ENCODE measurements at regions not wholly inside any gene's neighbourhood (a gene's known extent, or its start where the extent isn't known, plus 50 kb on each side); places are given as distances from the start of the nearest gene placed in this dataset.
"Not testable (repeated sequence)": the region's sequence is repeated elsewhere in the genome, so short reads cannot be mapped to it uniquely, and the experiment has no call there.

- H3K27me3 ChIP-seq (ENCODE audit: control insufficient read depth, insufficient read depth, low read length), result no peaks in the 10 kb centered on the region
- POLR2A ChIA-PET, result no interaction called here
- BruUV-seq (replicated peaks), result no TSS peak
- H3K4me3 ChIP-seq (ENCODE audit: low read depth in 2 of 2, low read length in 2 of 2), result no peak overlapping the region
- H3K36me3 ChIP-seq (ENCODE audit: control insufficient read depth, insufficient read depth, low read length), result no peaks in the 10 kb centered on the region
- CTCF ChIA-PET, result no interaction called here
- no peaks in the 10 kb centered on the region for H3K4me1 ChIP-seq (ENCODE audit: control insufficient read depth, insufficient read depth, low read length)
- DNase-seq (ENCODE audit: low read depth, low spot score) (no peak), ATAC-seq (no peak)
- H3K9me3 ChIP-seq (ENCODE audit: control insufficient read depth, insufficient read depth, low read depth, low read length), result no peaks in the 10 kb centered on the region
- in situ Hi-C loops (cut with HindIII; ENCODE audit: low pct_unique_long_range_greater_than_20kb, low sequenced_read_pairs) (no loop called here), intact Hi-C loops (cut with micrococcal nuclease; ENCODE audit: unreplicated experiment) (no loop called here)
- H3K27ac ChIP-seq (ENCODE audit: low read length), result no peak overlapping the region
- no peak for TF ChIP-seq TCF7L2 (IDR thresholded peaks at IDR 0.05; ENCODE audit: low read depth, low read length)
- no peak for TF ChIP-seq SIN3A (IDR thresholded peaks at IDR 0.05; ENCODE audit: borderline replicate concordance, insufficient read depth, low read depth, low read length)
Measured at GRCh38 chr11:38700111-38700510, 2102.1 kb upstream of the RAG2 start.

DNA sequence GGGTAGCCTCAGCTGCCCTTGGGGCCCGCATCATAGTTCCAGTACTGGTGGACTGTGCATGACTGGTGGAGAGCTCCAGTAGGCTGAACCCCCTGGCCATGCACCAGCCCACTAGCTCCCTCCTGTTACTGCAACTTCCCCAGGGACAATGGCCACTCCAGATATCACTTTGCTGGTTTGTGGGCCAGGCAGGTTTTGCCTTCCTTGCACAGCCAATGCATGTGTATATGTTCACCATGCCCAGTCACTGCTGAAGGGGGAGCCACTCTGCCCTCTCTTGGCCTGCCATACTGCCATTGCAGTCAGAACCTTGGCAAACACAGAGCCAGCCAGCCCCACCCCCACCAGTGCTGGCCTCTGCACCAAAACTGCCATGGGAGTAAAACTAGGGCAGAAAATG is 2095.3 kb upstream of the RAG2 start:
- H3K36me3 ChIP-seq (ENCODE audit: control insufficient read depth, insufficient read depth, low read length), result no peaks in the 10 kb centered on the region
- ATAC-seq, result no peak
- no TSS peak for BruUV-seq (replicated peaks)
- intact Hi-C loops (cut with micrococcal nuclease; ENCODE audit: unreplicated experiment), result no loop called here
- H3K27ac ChIP-seq (ENCODE audit: low read length), result no peak overlapping the region
- in situ Hi-C loops (cut with HindIII; ENCODE audit: low pct_unique_long_range_greater_than_20kb, low sequenced_read_pairs), result no loop called here
- DNase-seq (ENCODE audit: low read depth, low spot score), result no peak
- POLR2A ChIA-PET, result no interaction called here
- no peak overlapping the region for H3K4me3 ChIP-seq (ENCODE audit: low read depth in 2 of 2, low read length in 2 of 2)
- no peaks in the 10 kb centered on the region for H3K4me1 ChIP-seq (ENCODE audit: control insufficient read depth, insufficient read depth, low read length)
- CTCF ChIA-PET, result interaction anchor here (0.6 kb wide), 1 partner anchor 10 kb away, joined by 5 read pairs; no protein-coding TSS in a partner anchor
- no peaks in the 10 kb centered on the region for H3K9me3 ChIP-seq (ENCODE audit: control insufficient read depth, insufficient read depth, low read depth, low read length)
- H3K27me3 ChIP-seq (ENCODE audit: control insufficient read depth, insufficient read depth, low read length), result no peaks in the 10 kb centered on the region
- TF ChIP-seq TCF7L2 (IDR thresholded peaks at IDR 0.05; ENCODE audit: low read depth, low read length) (no peak), POLR2AphosphoS5 (IDR thresholded peaks at IDR 0.05; ENCODE audit: low read depth, low read length) (no peak), SIN3A (IDR thresholded peaks at IDR 0.05; ENCODE audit: borderline replicate concordance, insufficient read depth, low read depth, low read length) (no peak)
- TF ChIP-seq, protein P1, sequence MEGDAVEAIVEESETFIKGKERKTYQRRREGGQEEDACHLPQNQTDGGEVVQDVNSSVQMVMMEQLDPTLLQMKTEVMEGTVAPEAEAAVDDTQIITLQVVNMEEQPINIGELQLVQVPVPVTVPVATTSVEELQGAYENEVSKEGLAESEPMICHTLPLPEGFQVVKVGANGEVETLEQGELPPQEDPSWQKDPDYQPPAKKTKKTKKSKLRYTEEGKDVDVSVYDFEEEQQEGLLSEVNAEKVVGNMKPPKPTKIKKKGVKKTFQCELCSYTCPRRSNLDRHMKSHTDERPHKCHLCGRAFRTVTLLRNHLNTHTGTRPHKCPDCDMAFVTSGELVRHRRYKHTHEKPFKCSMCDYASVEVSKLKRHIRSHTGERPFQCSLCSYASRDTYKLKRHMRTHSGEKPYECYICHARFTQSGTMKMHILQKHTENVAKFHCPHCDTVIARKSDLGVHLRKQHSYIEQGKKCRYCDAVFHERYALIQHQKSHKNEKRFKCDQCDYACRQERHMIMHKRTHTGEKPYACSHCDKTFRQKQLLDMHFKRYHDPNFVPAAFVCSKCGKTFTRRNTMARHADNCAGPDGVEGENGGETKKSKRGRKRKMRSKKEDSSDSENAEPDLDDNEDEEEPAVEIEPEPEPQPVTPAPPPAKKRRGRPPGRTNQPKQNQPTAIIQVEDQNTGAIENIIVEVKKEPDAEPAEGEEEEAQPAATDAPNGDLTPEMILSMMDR (IDR thresholded peaks at IDR 0.05), result no peak
- TF ChIP-seq, protein P2, sequence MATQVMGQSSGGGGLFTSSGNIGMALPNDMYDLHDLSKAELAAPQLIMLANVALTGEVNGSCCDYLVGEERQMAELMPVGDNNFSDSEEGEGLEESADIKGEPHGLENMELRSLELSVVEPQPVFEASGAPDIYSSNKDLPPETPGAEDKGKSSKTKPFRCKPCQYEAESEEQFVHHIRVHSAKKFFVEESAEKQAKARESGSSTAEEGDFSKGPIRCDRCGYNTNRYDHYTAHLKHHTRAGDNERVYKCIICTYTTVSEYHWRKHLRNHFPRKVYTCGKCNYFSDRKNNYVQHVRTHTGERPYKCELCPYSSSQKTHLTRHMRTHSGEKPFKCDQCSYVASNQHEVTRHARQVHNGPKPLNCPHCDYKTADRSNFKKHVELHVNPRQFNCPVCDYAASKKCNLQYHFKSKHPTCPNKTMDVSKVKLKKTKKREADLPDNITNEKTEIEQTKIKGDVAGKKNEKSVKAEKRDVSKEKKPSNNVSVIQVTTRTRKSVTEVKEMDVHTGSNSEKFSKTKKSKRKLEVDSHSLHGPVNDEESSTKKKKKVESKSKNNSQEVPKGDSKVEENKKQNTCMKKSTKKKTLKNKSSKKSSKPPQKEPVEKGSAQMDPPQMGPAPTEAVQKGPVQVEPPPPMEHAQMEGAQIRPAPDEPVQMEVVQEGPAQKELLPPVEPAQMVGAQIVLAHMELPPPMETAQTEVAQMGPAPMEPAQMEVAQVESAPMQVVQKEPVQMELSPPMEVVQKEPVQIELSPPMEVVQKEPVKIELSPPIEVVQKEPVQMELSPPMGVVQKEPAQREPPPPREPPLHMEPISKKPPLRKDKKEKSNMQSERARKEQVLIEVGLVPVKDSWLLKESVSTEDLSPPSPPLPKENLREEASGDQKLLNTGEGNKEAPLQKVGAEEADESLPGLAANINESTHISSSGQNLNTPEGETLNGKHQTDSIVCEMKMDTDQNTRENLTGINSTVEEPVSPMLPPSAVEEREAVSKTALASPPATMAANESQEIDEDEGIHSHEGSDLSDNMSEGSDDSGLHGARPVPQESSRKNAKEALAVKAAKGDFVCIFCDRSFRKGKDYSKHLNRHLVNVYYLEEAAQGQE (IDR thresholded peaks at IDR 0.05; ENCODE audit: insufficient read depth in 1 of 2, low read depth in 2 of 2, low read length in 1 of 2), result no peak

- H3K27ac ChIP-seq (ENCODE audit: low read length); H3K36me3 ChIP-seq (ENCODE audit: control insufficient read depth, insufficient read depth, low read length); H3K4me1 ChIP-seq (ENCODE audit: control insufficient read depth, insufficient read depth, low read length); DNase-seq (ENCODE audit: low read depth, low spot score); BruUV-seq (replicated peaks); intact Hi-C loops (cut with micrococcal nuclease; ENCODE audit: unreplicated experiment); H3K27me3 ChIP-seq (ENCODE audit: control insufficient read depth, insufficient read depth, low read length); H3K4me3 ChIP-seq (ENCODE audit: low read depth in 2 of 2, low read length in 2 of 2); POLR2A ChIA-PET; H3K9me3 ChIP-seq (ENCODE audit: control insufficient read depth, insufficient read depth, low read depth, low read length); in situ Hi-C loops (cut with HindIII; ENCODE audit: low pct_unique_long_range_greater_than_20kb, low sequenced_read_pairs); ATAC-seq: not testable (repeated sequence)
- CTCF ChIA-PET, result interaction anchor here (0.6 kb wide), 1 partner anchor 134 kb away, joined by 4 read pairs; no protein-coding TSS in a partner anchor
Measured at GRCh38 chr11:38690211-38690610, 2092.2 kb upstream of the RAG2 start.

Data from Panc1 (cell line).